OCI-M2 (cell line): ENCODE measurements at regions not wholly inside any gene's neighbourhood (a gene's known extent, or its start where the extent isn't known, plus 50 kb on each side); places are given as distances from the start of the nearest gene placed in this dataset.

Source experiments
- DNase-seq: peaks from one replicate; lab custom pipeline; 2025; ENCODE audit not compliant: unreplicated experiment; lab: John Stamatoyannopoulos, UW

DNA sequence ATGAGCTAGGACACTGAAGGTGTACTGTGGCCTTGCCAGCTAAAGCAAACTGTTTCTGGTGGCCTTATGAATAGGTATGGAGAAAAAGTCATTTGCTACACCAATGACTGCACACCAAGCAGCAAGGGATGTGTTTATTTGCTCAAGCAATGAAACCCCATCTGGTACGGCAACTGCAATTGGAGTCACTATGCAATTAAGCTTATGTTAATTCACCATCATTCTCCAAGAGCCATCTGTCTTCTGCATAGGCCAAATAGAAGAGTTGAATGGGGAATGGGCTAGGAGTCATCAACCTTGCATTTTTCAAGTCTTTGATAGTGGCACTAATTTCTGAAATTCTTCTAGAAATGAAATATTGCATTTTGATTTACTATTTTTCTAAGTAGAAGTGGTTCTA, 372.0 kb downstream of the KCNJ3 start:
- DNase-seq, result no peak

DNA sequence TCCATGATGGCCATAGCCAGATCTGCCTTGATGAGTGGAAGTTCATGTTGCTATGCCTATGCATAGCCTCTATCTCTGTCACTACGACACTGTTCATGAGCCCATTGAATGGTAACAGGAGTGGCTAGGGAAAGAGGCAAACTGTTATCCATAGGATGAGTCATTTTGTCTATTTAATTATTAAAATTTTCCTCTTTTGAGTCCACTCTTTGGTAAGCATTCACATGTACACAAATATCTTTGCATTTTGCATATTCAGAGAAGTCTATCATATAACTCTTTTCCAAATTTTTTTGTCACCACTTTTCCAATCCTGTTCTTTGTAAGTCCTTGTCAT, 364.4 kb downstream of the KCNJ3 start:
- DNase-seq, result no peak

DNA sequence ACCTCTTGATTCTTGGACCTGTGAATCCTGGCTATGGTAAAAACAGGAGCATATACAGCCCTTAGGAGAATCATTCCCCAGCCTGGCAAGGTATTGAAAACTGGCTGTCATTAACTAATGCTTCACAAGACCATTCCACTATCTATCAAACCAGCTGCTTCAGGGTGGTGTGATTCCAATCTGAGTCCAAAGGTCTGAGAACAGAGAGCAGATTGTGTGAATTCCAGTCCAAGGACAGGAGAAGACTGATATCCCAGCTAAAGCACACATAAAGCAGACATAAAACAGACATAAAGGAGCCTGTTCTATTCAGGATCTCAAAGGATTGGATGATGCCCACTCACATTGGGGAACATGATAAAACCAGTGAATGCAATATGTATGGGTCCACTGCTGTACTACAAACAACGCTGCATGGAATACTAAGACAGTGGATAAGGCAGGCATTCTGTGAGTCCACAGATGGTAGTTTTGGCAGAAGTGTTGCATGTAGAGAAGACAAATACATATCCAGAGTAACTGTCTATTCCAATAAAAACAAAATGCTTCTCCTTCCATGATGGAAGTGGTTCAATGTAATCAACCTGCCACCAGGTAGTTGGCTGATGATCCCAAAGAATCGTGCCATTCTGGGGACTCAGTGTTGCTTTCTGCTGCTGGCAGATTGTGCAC, 363.9 kb downstream of the KCNJ3 start:
- DNase-seq, result no peak

- no peak for DNase-seq
Measured at GRCh38 chr2:155060896-155061295, 362.4 kb downstream of the KCNJ3 start.

- no peak for DNase-seq
Measured at GRCh38 chr2:155054712-155055111, 356.2 kb downstream of the KCNJ3 start.

DNA sequence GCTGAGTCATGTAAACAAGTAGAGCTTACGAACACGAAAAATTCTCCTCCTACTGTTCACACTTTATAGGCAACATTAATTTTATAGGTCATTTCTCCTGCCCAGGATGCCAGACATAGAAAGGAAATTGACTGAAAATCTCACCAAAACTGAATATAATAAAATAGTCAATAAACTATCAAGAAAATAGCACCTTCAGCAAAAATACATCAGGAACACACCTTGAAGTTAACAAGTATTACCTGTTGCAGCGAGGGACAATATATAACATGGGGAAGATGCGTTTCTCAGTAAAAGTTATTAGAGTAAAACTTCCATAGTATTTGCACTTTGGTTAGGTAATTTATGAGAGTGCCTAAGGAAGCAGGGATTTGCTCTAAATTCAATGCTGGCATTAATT, 344.6 kb downstream of the KCNJ3 start:
- DNase-seq, result no peak

- no peak for DNase-seq
Measured at GRCh38 chr2:155035308-155035707, 336.8 kb downstream of the KCNJ3 start.

- DNase-seq, result no peak
Measured at GRCh38 chr2:155033652-155034051, 335.2 kb downstream of the KCNJ3 start.

DNA sequence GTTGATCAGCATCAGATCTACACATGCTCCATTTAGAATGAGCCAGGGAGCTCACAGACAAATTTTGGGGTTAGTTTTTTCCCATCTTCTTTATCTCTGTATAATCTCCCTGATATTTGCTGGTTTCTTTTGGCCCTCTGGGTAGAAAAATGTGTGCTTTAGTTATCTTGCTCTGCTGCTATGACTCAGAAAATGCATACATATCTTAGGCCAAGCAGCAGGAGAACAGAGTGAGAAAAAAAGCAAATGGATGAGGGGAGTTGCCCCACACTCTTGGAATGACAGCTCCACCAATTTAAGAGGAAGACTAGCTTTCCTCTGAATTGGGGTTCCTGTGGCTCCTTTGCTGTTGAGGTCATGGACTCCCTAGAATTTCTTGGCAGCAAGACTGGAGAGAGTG, 331.8 kb downstream of the KCNJ3 start:
- no peak for DNase-seq

DNA sequence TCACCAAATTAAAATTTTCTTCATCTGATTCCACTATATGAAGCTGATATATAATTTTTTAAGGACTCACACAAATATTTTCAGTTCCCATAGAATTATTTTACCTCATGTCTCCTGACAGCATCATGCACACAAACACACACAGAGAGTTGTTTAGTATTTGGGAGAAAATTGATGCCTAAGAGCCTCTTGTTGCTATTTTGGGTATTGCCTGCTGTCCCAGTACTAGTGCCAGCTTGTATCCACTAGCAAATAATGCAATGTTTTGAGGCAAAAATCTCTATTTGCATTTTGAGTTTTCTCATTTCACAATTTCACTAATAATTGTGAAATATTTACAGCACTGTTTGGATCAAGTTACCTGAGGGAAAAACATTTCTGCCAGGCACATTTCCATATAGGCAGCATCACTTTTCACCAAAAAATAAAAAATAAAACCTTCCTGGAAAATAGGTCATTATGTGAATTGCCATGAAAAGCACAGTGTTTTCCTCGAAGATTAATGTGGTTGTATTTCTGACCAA, 328.2 kb downstream of the KCNJ3 start:
- no peak for DNase-seq

DNA sequence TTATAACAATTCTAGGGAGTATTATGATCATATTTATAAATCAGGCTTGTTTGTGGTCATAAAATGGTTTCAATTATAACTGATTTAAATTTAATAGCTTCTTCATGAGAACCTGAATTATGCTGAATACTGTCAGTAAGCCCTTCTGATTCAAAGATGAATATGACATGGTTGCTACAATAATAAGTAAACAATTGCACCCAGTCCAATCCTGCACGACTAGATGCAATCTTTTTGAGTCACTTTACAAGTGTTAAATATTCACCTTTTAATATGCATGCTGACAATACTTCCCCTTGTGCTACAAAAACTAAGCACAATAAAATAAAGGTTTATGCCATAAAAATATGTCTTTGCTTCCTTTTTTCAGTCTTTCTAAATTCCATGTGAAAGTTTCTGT, 325.2 kb downstream of the KCNJ3 start:
- DNase-seq, result no peak

GRCh38 chr2:155022531-155022930, 324.0 kb downstream of the KCNJ3 start:
- DNase-seq, result no peak

- no peak for DNase-seq
Measured at GRCh38 chr2:155021618-155022017, 323.1 kb downstream of the KCNJ3 start.

DNA sequence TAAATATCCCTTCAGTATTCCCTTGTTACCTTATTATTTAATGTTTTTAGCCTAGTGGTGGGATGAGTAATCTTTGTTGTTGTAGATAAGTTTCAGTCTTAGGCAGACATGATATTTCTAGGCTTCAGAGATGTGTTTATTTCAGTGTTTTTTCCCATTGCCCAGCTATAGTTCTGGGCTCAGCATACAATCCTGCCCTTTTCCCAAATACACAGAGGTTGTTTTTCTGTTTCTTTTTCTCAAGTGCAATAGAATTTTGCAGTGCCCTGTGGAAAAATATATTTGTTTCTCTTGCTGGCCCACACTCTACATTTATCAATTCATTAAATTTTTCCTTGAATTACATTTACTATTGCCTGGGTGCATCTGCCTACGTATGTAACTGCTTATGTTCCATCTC, 321.8 kb downstream of the KCNJ3 start:
- DNase-seq, result no peak

DNA sequence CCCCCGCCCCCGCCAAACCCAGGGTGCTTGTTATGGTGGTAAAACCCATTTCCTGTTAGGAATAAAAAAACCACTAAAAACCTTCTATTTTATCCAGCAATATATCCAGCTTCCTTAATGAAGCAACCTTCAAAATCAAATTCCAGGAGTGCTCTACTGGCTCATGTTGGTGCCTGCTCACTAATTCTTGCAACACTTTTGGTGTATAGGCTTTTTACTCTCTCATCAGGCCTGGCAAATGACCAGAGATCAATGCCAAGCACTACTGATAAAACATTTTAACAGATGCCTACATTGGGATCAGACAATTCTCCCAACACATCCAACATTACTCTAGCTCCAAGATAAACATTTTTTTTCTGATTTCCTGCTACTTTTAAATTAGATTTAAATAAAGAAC, 312.4 kb downstream of the KCNJ3 start:
- no peak for DNase-seq

DNA sequence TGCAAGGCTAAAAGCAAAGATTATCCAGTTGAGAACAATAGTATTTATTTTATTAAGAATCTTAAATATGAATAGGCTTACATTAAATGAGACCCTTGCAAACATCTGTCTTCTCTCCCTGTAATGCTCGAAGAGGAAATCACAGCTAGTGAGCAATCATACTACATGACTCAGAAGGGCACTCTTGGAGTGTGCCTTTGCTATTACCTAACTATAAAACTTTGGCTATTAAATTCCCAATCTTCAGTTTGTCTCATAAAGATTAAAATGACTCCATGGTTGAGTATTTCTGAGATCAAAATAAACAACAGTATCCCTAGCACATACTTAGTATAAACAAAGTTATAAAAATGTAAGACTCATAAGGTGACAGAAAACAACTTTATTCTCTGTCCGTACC, 296.9 kb downstream of the KCNJ3 start:
- no peak for DNase-seq

- no peak for DNase-seq
Measured at GRCh38 chr2:154992826-154993225, 294.3 kb downstream of the KCNJ3 start.

DNA sequence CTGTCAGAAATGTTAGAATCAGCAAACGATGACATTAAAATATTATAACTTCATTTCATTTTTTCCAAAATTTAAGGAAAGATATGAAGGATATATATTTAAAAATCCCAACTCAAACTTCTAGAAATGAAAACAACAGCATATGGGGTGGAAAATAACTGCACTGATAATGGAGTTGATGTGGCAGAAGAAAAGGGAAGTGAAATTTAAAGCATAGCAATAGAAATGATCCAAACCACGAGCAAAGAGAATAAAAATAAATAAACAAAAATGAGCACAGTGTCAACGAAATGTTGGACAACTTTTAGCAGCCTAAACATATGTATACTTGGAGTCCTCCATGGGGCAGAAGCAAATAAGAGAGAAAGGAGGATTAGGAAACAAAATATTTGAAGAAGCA, 280.2 kb downstream of the KCNJ3 start:
- DNase-seq, result no peak

- DNase-seq, result no peak
Measured at GRCh38 chr2:154978244-154978643, 279.7 kb downstream of the KCNJ3 start.

GRCh38 chr2:154974041-154974440, 275.5 kb downstream of the KCNJ3 start:
- no peak for DNase-seq

GRCh38 chr2:154963511-154963910, 265.0 kb downstream of the KCNJ3 start:
- no peak for DNase-seq

DNA sequence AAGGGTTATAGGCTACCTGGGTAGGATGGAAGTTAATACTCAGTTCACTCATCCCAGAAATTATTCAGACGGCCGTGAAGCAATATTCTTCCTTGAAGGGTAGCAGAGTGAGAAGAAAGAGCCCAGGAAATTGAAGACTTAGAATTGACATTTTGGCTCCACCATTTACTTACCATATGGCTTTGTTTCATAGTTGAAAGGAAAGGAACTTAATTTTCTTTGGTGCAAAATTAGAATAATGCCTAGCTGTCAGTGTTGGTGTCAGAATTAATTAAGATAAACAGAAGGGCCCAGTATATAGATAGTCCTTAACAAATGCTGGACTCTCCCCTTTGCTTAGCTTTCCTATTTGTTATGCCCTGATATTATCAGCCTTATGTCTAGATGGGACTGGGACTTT, 263.2 kb downstream of the KCNJ3 start:
- DNase-seq, result no peak

- DNase-seq, result no peak
Measured at GRCh38 chr2:154960802-154961583, 262.5 kb downstream of the KCNJ3 start.
